MCF 10A (cell line): ENCODE measurements at regions not wholly inside any gene's neighbourhood (a gene's known extent, or its start where the extent isn't known, plus 50 kb on each side); places are given as distances from the start of the nearest gene placed in this dataset.

Experiments
- BruUV-seq: library from RNA; stranded (reverse); fragments of 400-500 nt; replicated peaks from 2 replicates; lab custom pipeline; 2021; lab: Mats Ljungman, UMichigan
- CTCF ChIA-PET: fragments of 300-600 bp; sonication (Branson Sonifier 250); formaldehyde crosslinking; extraction: SDS; loops from one replicate; lab custom pipeline; 2021; ENCODE audit warnings: antibody characterized with exemption, inconsistent platforms; lab: Yijun Ruan, JAX
- POLR2A ChIA-PET: fragments of 300-600, 350-650 bp; sonication (Branson Sonifier 250); formaldehyde crosslinking; extraction: SDS; loops from one replicate; lab custom pipeline; 2020; ENCODE audit warnings: antibody characterized with exemption, inconsistent platforms; lab: Yijun Ruan, JAX
- DNase-seq: peaks from one replicate; pipeline ENCODE4 v3.0.0-alpha.2; 2018; ENCODE audit not compliant: unreplicated experiment
- H3K27ac Mint-ChIP-seq: one replicate; pipeline ENCODE4 v1.8.0; 2022; ENCODE audit warnings: mild to moderate bottlenecking, low read depth, mixed read lengths; ENCODE audit not compliant: unreplicated experiment
- H3K27me3 Mint-ChIP-seq: one replicate; pipeline ENCODE4 v1.8.0; 2022; ENCODE audit warnings: mixed read lengths; ENCODE audit not compliant: insufficient read depth, unreplicated experiment
- H3K36me3 Mint-ChIP-seq: one replicate; pipeline ENCODE4 v1.8.0; 2022; ENCODE audit warnings: mild to moderate bottlenecking, moderate library complexity, mixed read lengths; ENCODE audit not compliant: insufficient read depth, unreplicated experiment
- H3K4me1 Mint-ChIP-seq: one replicate; pipeline ENCODE4 v1.8.0; 2022; ENCODE audit warnings: mixed read lengths; ENCODE audit not compliant: insufficient read depth, unreplicated experiment
- H3K4me3 Mint-ChIP-seq: one replicate; pipeline ENCODE4 v1.8.0; 2022; ENCODE audit warnings: mild to moderate bottlenecking, moderate library complexity, mixed read lengths; ENCODE audit not compliant: unreplicated experiment
- H3K9me3 Mint-ChIP-seq: one replicate; pipeline ENCODE4 v1.8.0; 2022; ENCODE audit warnings: mixed read lengths; ENCODE audit not compliant: unreplicated experiment
- CTCF ChIP-seq: fragments of 200-600 bp; IDR thresholded peaks from one replicate; pipeline ENCODE4 v1.8.0; 2022; ENCODE audit warnings: antibody characterized with exemption, mild to moderate bottlenecking; ENCODE audit not compliant: unreplicated experiment
- intact Hi-C: fragments of 100-400 bp; cut with micrococcal nuclease; formaldehyde crosslinking; loops from 2 replicates; pipeline ENCODE4 v1.14.1; 2022

GRCh38 chr2:128949360-128949759, 630.7 kb upstream of the HS6ST1 start:
- ChIA-PET POLR2A (interaction anchor here (0.7 kb wide), 1 partner anchor 11 kb away, joined by 3 read pairs; no protein-coding TSS in a partner anchor), CTCF (no interaction called here)
- no peaks in the 10 kb centered on the region for H3K4me1 Mint-ChIP-seq
- H3K27me3 Mint-ChIP-seq, result no peaks in the 10 kb centered on the region
- BruUV-seq, result no TSS peak
- intact Hi-C loops, result no loop called here
- peak; percentile 5 for DNase-seq
- no peak overlapping the region for H3K4me3 Mint-ChIP-seq
- H3K36me3 Mint-ChIP-seq, result no peaks in the 10 kb centered on the region
- no peaks in the 10 kb centered on the region for H3K9me3 Mint-ChIP-seq
- no peak for TF ChIP-seq CTCF
- H3K27ac Mint-ChIP-seq, result no peak overlapping the region

- intact Hi-C loops, result no loop called here
- BruUV-seq, result no TSS peak
- no peaks in the 10 kb centered on the region for H3K27me3 Mint-ChIP-seq
- ChIA-PET CTCF (no interaction called here), POLR2A (no interaction called here)
- H3K4me3 Mint-ChIP-seq, result no peak overlapping the region
- no peaks in the 10 kb centered on the region for H3K4me1 Mint-ChIP-seq
- no peak for TF ChIP-seq CTCF
- H3K27ac Mint-ChIP-seq, result no peak overlapping the region
- DNase-seq, result no peak
- H3K36me3 Mint-ChIP-seq, result no peaks in the 10 kb centered on the region
- H3K9me3 Mint-ChIP-seq, result no peaks in the 10 kb centered on the region
Measured at GRCh38 chr2:128950758-128951157, 632.1 kb upstream of the HS6ST1 start.

- no peaks in the 10 kb centered on the region for H3K36me3 Mint-ChIP-seq
- BruUV-seq, result no TSS peak
- no peaks in the 10 kb centered on the region for H3K4me1 Mint-ChIP-seq
- H3K27ac Mint-ChIP-seq, result no peak overlapping the region
- POLR2A ChIA-PET, result interaction anchor here (0.5 kb wide), 1 partner anchor 162 kb away, joined by 3 read pairs; no protein-coding TSS in a partner anchor
- no peak overlapping the region for H3K4me3 Mint-ChIP-seq
- TF ChIP-seq CTCF, result no peak
- CTCF ChIA-PET, result interaction anchor here (0.6 kb wide), 2 partner anchors 82 to 373 kb away, joined by 3 read pairs; no protein-coding TSS in a partner anchor
- H3K9me3 Mint-ChIP-seq, result peaks cover 23% of the 10 kb centered on the region
- DNase-seq, result no peak
- no peaks in the 10 kb centered on the region for H3K27me3 Mint-ChIP-seq
- intact Hi-C loops, result no loop called here
Measured at GRCh38 chr2:128958241-128958640, 639.6 kb upstream of the HS6ST1 start.

- intact Hi-C loops, result no loop called here
- BruUV-seq, result no TSS peak
- no peak for TF ChIP-seq CTCF
- DNase-seq, result no peak
- peaks cover 10% of the 10 kb centered on the region for H3K9me3 Mint-ChIP-seq
- no peaks in the 10 kb centered on the region for H3K4me1 Mint-ChIP-seq
- H3K27me3 Mint-ChIP-seq, result no peaks in the 10 kb centered on the region
- ChIA-PET POLR2A (no interaction called here), CTCF (interaction anchor here (0.6 kb wide), 1 partner anchor 213 kb away, joined by 3 read pairs; no protein-coding TSS in a partner anchor)
- no peaks in the 10 kb centered on the region for H3K36me3 Mint-ChIP-seq
- no peak overlapping the region for H3K4me3 Mint-ChIP-seq
- H3K27ac Mint-ChIP-seq, result no peak overlapping the region
Measured at GRCh38 chr2:128967646-128968045, 649.0 kb upstream of the HS6ST1 start.
